HEK293 (cell line): ENCODE measurements at regions not wholly inside any gene's neighbourhood (a gene's known extent, or its start where the extent isn't known, plus 50 kb on each side); places are given as distances from the start of the nearest gene placed in this dataset.

Source experiments
- CTCF ChIA-PET: fragments of 350-600 bp; formaldehyde crosslinking; extraction: SDS; loops from one replicate; lab custom pipeline; 2021; ENCODE audit warnings: antibody characterized with exemption; lab: Yijun Ruan, JAX
- POLR2A ChIA-PET: fragments of 300-600 bp; formaldehyde crosslinking; extraction: SDS; loops from one replicate; lab custom pipeline; 2020; ENCODE audit warnings: antibody characterized with exemption, inconsistent platforms; lab: Yijun Ruan, JAX
- H3K27ac ChIP-seq: fragments of 200-500 bp; sonication (Bioruptor generic); 2 replicates; pipeline ENCODE4 v1.5.1; 2014; ENCODE audit warnings: low read depth, low read length, control low read depth, inconsistent platforms; ENCODE audit errors: extremely low read depth
- H3K36me3 ChIP-seq, 2 experiments: fragments of 200-500 bp in 1 of 2; sonication (Bioruptor generic) in 1 of 2; 1 replicate in 1 of 2; 2 replicates in 1 of 2; pipeline ENCODE4 v1.5.1; 2014 to 2017; ENCODE audit warnings: inconsistent platforms in 2 of 2, low read length in 2 of 2; ENCODE audit not compliant: control insufficient read depth in 2 of 2, insufficient read depth in 1 of 2
- H3K4me1 ChIP-seq: fragments of 200-500 bp; sonication (Bioruptor generic); 2 replicates; pipeline ENCODE4 v1.5.1; 2014; ENCODE audit warnings: mild to moderate bottlenecking, low read length, inconsistent platforms; ENCODE audit not compliant: control insufficient read depth, insufficient read depth
- H3K4me3 ChIP-seq: 2 replicates; pipeline ENCODE4 v1.5.1; 2011; ENCODE audit warnings: low read depth, mild to moderate bottlenecking, control low read depth, low read length, moderate library complexity
- H3K9me3 ChIP-seq: fragments of 200-500 bp; sonication (Bioruptor generic); 2 replicates; pipeline ENCODE4 v1.5.1; 2014; ENCODE audit warnings: low read depth, low read length, inconsistent platforms; ENCODE audit not compliant: control insufficient read depth, insufficient read depth
- GLIS2 ChIP-seq: fragments of 450-650 bp; formaldehyde crosslinking; IDR thresholded peaks from 2 replicates; pipeline ENCODE4 v1.5.1; 2016; ENCODE audit warnings: missing biosample characterization, missing genetic modification characterization
- KLF1 ChIP-seq: fragments of 450-650 bp; formaldehyde crosslinking; IDR thresholded peaks from 2 replicates; pipeline ENCODE4 v1.5.1; 2016; ENCODE audit warnings: missing biosample characterization, missing genetic modification characterization
- MYNN ChIP-seq: fragments of 450-650 bp; formaldehyde crosslinking; IDR thresholded peaks from 2 replicates; pipeline ENCODE4 v1.5.1; 2016; ENCODE audit warnings: missing biosample characterization, missing genetic modification characterization, borderline replicate concordance
- MZF1 ChIP-seq: fragments of 450-650 bp; formaldehyde crosslinking; IDR thresholded peaks from 2 replicates; pipeline ENCODE4 v1.5.1; 2017; ENCODE audit warnings: missing biosample characterization, missing genetic modification characterization, borderline replicate concordance
- SALL2 ChIP-seq: fragments of 450-650 bp; formaldehyde crosslinking; IDR thresholded peaks from 2 replicates; pipeline ENCODE4 v1.5.0; 2017; ENCODE audit warnings: missing biosample characterization, mild to moderate bottlenecking, missing genetic modification characterization, borderline replicate concordance
- SETDB1 ChIP-seq: IDR thresholded peaks from one replicate; pipeline ENCODE4 v1.6.1; 2017; ENCODE audit warnings: mild to moderate bottlenecking, low read length, moderate library complexity, mixed read lengths; ENCODE audit not compliant: insufficient read length
- ZFP69B ChIP-seq: fragments of 450-650 bp; formaldehyde crosslinking; IDR thresholded peaks from 2 replicates; pipeline ENCODE4 v1.5.1; 2016; ENCODE audit warnings: missing biosample characterization, missing genetic modification characterization
- ZNF121 ChIP-seq: fragments of 450-650 bp; formaldehyde crosslinking; IDR thresholded peaks from 2 replicates; pipeline ENCODE4 v1.5.1; 2016; ENCODE audit warnings: missing biosample characterization, missing genetic modification characterization
- ZNF138 ChIP-seq: fragments of 450-650 bp; formaldehyde crosslinking; IDR thresholded peaks from 2 replicates; pipeline ENCODE4 v1.5.1; 2016; ENCODE audit warnings: missing biosample characterization, missing genetic modification characterization, borderline replicate concordance
- ZNF202 ChIP-seq: fragments of 450-650 bp; formaldehyde crosslinking; IDR thresholded peaks from 2 replicates; pipeline ENCODE4 v1.5.1; 2016; ENCODE audit warnings: missing biosample characterization, missing genetic modification characterization, borderline replicate concordance
- ZNF221 ChIP-seq: fragments of 450-650 bp; formaldehyde crosslinking; IDR thresholded peaks from 2 replicates; pipeline ENCODE4 v1.5.1; 2017; ENCODE audit warnings: missing biosample characterization, missing genetic modification characterization, borderline replicate concordance
- ZNF473 ChIP-seq: fragments of 450-650 bp; formaldehyde crosslinking; IDR thresholded peaks from 2 replicates; pipeline ENCODE4 v1.5.1; 2017; ENCODE audit warnings: missing biosample characterization, missing genetic modification characterization
- ZNF48 ChIP-seq: fragments of 450-650 bp; formaldehyde crosslinking; IDR thresholded peaks from 2 replicates; pipeline ENCODE4 v1.5.1; 2016; ENCODE audit warnings: missing biosample characterization, missing genetic modification characterization
- ZNF501 ChIP-seq: fragments of 450-650 bp; formaldehyde crosslinking; IDR thresholded peaks from 2 replicates; pipeline ENCODE4 v1.5.1; 2016; ENCODE audit warnings: missing biosample characterization, missing genetic modification characterization
- ZNF561 ChIP-seq: fragments of 450-650 bp; IDR thresholded peaks from 2 replicates; pipeline ENCODE4 v1.5.1; 2018; ENCODE audit warnings: missing biosample characterization, missing genetic modification characterization, borderline replicate concordance
- ZNF621 ChIP-seq: fragments of 450-650 bp; formaldehyde crosslinking; IDR thresholded peaks from 2 replicates; pipeline ENCODE4 v1.5.1; 2017; ENCODE audit warnings: missing biosample characterization, missing genetic modification characterization
- ZNF626 ChIP-seq: fragments of 450-650 bp; sonication (Bioruptor Pico); formaldehyde crosslinking; IDR thresholded peaks from 2 replicates; pipeline ENCODE4 v1.5.1; 2018; ENCODE audit warnings: missing biosample characterization, missing genetic modification characterization, inconsistent platforms
- ZNF747 ChIP-seq: fragments of 450-650 bp; formaldehyde crosslinking; IDR thresholded peaks from 2 replicates; pipeline ENCODE4 v1.5.1; 2016; ENCODE audit warnings: missing biosample characterization, missing genetic modification characterization
- ZNF768 ChIP-seq: fragments of 450-650 bp; formaldehyde crosslinking; IDR thresholded peaks from 2 replicates; pipeline ENCODE4 v1.5.1; 2018; ENCODE audit warnings: missing biosample characterization, mild to moderate bottlenecking, missing genetic modification characterization
- ZNF777 ChIP-seq: fragments of 450-650 bp; formaldehyde crosslinking; IDR thresholded peaks from 2 replicates; pipeline ENCODE4 v1.5.1; 2017; ENCODE audit warnings: missing biosample characterization, missing genetic modification characterization, borderline replicate concordance
- ZNF830 ChIP-seq: fragments of 450-650 bp; IDR thresholded peaks from 2 replicates; pipeline ENCODE4 v1.5.0; 2018; ENCODE audit warnings: missing biosample characterization, missing genetic modification characterization, low read depth, mild to moderate bottlenecking, moderate library complexity
- TF ChIP-seq, protein P1 (sequence below): fragments of 450-650 bp; formaldehyde crosslinking; IDR thresholded peaks from 2 replicates; pipeline ENCODE4 v1.5.1; 2016; ENCODE audit warnings: missing biosample characterization, missing genetic modification characterization
- TF ChIP-seq, protein P2 (sequence below): fragments of 450-650 bp; formaldehyde crosslinking; IDR thresholded peaks from 2 replicates; pipeline ENCODE4 v1.5.1; 2016; ENCODE audit warnings: missing biosample characterization, missing genetic modification characterization, low read depth

DNA sequence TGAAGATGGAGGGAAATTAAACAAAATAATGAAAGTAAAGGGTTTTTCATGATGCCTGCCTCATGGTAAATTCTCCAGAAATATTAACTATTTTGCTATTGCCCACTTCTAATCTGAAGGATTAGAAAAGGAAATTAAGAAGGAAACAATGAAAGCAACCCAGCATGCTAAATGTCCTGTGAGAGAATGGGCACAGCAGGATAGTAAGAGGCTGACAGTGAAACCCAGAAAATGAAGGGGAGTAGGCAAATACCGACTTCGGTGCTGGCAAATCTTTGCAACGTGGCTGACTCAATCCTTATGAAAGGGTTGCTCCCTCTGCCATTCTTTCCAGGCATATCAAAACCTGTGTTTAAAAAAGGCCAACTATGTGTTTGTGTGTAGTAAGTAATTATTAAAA is 147.5 kb upstream of the SYNPR start:
- H3K9me3 ChIP-seq: no peaks in the 10 kb centered on the region
- H3K4me1 ChIP-seq: no peaks in the 10 kb centered on the region
- ChIA-PET CTCF (no interaction called here), POLR2A (no interaction called here)
- no peak overlapping the region for H3K4me3 ChIP-seq
- no peaks in the 10 kb centered on the region for H3K36me3 ChIP-seq
- H3K27ac ChIP-seq: no peak overlapping the region
- TF ChIP-seq ZFP69B (tag by site-specific recombination) (no peak), ZNF121 (tag by site-specific recombination) (no peak), ZNF202 (tag by site-specific recombination) (no peak), SALL2 (tag by site-specific recombination) (no peak), ZNF473 (tag by site-specific recombination) (no peak)

DNA sequence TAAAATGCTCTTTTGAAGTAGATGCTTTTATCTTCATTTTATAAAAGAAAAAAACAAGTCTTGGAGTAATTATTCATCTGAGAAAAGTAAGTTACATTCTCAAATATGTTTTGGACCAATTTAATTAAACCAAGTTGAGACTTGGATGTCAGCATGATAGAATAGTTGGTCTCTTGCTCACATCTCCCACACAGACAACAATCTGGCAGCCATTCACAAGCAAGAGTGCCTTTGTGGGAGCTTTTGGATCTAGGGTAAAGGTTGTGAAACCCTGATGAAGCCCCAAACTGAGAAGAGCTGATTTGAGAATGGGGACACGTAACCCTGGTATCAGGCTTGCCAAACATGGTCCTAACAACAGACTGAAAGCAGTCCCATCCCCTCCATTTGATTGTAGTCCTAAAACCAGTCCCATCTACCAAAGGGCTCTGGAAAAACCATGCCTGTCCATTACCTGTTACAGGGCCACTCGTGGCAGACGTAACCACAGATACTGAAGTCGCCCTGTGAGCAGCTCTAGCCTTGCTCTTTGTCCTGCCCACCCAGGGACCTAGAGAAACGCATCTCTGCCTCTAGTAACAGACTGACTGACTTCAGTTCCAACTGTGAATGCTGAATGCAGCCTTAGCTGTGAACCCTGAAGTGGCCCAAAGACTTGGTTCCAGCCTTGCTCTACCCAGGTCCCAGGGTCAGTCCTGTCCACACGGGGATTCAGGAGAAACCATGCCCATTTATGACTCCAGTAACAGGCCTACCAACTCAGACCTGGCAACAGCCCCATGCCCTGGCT is 145.5 kb upstream of the SYNPR start:
- ChIA-PET CTCF (no interaction called here), POLR2A (no interaction called here)
- Histone ChIP-seq H3K4me1 (no peaks in the 10 kb centered on the region), H3K4me3 (no peak overlapping the region), H3K9me3 (no peaks in the 10 kb centered on the region), H3K36me3 (no peaks in the 10 kb centered on the region), H3K27ac (no peak overlapping the region)
- TF ChIP-seq, protein P1, sequence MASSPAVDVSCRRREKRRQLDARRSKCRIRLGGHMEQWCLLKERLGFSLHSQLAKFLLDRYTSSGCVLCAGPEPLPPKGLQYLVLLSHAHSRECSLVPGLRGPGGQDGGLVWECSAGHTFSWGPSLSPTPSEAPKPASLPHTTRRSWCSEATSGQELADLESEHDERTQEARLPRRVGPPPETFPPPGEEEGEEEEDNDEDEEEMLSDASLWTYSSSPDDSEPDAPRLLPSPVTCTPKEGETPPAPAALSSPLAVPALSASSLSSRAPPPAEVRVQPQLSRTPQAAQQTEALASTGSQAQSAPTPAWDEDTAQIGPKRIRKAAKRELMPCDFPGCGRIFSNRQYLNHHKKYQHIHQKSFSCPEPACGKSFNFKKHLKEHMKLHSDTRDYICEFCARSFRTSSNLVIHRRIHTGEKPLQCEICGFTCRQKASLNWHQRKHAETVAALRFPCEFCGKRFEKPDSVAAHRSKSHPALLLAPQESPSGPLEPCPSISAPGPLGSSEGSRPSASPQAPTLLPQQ (tag by site-specific recombination): no peak
- TF ChIP-seq ZNF621 (tag by site-specific recombination) (no peak), SETDB1 (no peak), ZNF221 (tag by site-specific recombination) (no peak), ZNF768 (tag by site-specific recombination) (no peak), ZNF626 (tag by site-specific recombination) (no peak), ZNF561 (no peak), SALL2 (tag by site-specific recombination) (no peak), ZNF747 (tag by site-specific recombination) (no peak), MYNN (tag by site-specific recombination) (no peak), ZNF830 (tag by site-specific recombination) (no peak), MZF1 (no peak), ZNF501 (tag by site-specific recombination) (no peak), KLF1 (tag by site-specific recombination) (no peak), ZNF777 (tag by site-specific recombination) (no peak), ZNF138 (no peak), GLIS2 (tag by site-specific recombination) (no peak), ZNF48 (no peak)
- TF ChIP-seq, protein P2, sequence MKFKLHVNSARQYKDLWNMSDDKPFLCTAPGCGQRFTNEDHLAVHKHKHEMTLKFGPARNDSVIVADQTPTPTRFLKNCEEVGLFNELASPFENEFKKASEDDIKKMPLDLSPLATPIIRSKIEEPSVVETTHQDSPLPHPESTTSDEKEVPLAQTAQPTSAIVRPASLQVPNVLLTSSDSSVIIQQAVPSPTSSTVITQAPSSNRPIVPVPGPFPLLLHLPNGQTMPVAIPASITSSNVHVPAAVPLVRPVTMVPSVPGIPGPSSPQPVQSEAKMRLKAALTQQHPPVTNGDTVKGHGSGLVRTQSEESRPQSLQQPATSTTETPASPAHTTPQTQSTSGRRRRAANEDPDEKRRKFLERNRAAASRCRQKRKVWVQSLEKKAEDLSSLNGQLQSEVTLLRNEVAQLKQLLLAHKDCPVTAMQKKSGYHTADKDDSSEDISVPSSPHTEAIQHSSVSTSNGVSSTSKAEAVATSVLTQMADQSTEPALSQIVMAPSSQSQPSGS (tag by site-specific recombination): no peak
